Fibroblast of lung (primary cell): ENCODE measurements at regions not wholly inside any gene's neighbourhood (a gene's known extent, or its start where the extent isn't known, plus 50 kb on each side); places are given as distances from the start of the nearest gene placed in this dataset.
A peak's percentile ranks its signal among the peaks of the same experiment; 100 is the strongest.

Experiments used
- DNase-seq, 2 donors: peaks; one replicate each; pipeline versions ENCODE4 v3.0.0 to v3.0.0-alpha.2; 2010; ENCODE audit warnings: low read depth in 2 of 2
- H2AFZ ChIP-seq: 2 replicates; pipeline ENCODE4 v1.5.1; 2012; ENCODE audit warnings: low read length, control low read depth, inconsistent platforms
- H3K27ac ChIP-seq: 2 replicates; pipeline ENCODE4 v1.5.1; 2011; ENCODE audit warnings: low read length, control low read depth; ENCODE audit not compliant: insufficient read depth
- H3K27me3 ChIP-seq: 2 replicates; pipeline ENCODE4 v1.5.1; 2011; ENCODE audit warnings: mild to moderate bottlenecking, low read length; ENCODE audit not compliant: control insufficient read depth, insufficient read depth
- H3K36me3 ChIP-seq: 2 replicates; pipeline ENCODE4 v1.5.1; 2011; ENCODE audit warnings: low read length; ENCODE audit not compliant: control insufficient read depth, insufficient read depth
- H3K4me1 ChIP-seq: 2 replicates; pipeline ENCODE4 v1.5.1; 2011; ENCODE audit warnings: low read length; ENCODE audit not compliant: control insufficient read depth, insufficient read depth; ENCODE audit errors: extremely low read depth
- H3K4me2 ChIP-seq: 2 replicates; pipeline ENCODE4 v1.5.1; 2011; ENCODE audit warnings: low read length, control low read depth; ENCODE audit not compliant: insufficient read depth; ENCODE audit errors: extremely low read depth
- H3K4me3 ChIP-seq, 4 experiments: fragments of 200-600 bp in 1 of 4; sonication (generic) in 1 of 4; replicated peaks in 1 of 4; 2 replicates each; pipeline ENCODE4 v1.5.1; 2011 to 2016; ENCODE audit warnings: low read length in 4 of 4, low read depth in 3 of 4, mild to moderate bottlenecking in 3 of 4, control low read depth in 2 of 4, inconsistent platforms in 1 of 4, mixed read lengths in 1 of 4; ENCODE audit not compliant: insufficient read depth in 1 of 4; ENCODE audit errors: control extremely low read depth in 1 of 4
- H3K79me2 ChIP-seq: 2 replicates; pipeline ENCODE4 v1.5.1; 2012; ENCODE audit warnings: mild to moderate bottlenecking, low read length, inconsistent platforms; ENCODE audit not compliant: control insufficient read depth, insufficient read depth
- H3K9ac ChIP-seq: 2 replicates; pipeline ENCODE4 v1.5.1; 2011; ENCODE audit warnings: mild to moderate bottlenecking, low read length, control low read depth; ENCODE audit not compliant: insufficient read depth
- H3K9me3 ChIP-seq: 2 replicates; pipeline ENCODE4 v1.5.1; 2012; ENCODE audit warnings: low read depth, low read length; ENCODE audit not compliant: control insufficient read depth, insufficient read depth
- H4K20me1 ChIP-seq: 2 replicates; pipeline ENCODE4 v1.5.1; 2011; ENCODE audit warnings: low read length; ENCODE audit not compliant: control insufficient read depth, insufficient read depth; ENCODE audit errors: extremely low read depth
- EZH2 ChIP-seq: IDR thresholded peaks from 2 replicates; pipeline ENCODE4 v1.5.1; 2012; ENCODE audit warnings: low read length, control low read depth, mild to moderate bottlenecking; ENCODE audit errors: missing control alignments
- TF ChIP-seq, protein P1 (sequence below), 2 donors: IDR thresholded peaks in 1 of 2; conservative IDR thresholded peaks in 1 of 2; 1 replicate in 1 of 2; 2 replicates in 1 of 2; pipeline ENCODE4 v1.5.1; 2011 to 2012; ENCODE audit warnings: low read length in 2 of 2, control low read depth in 1 of 2, inconsistent platforms in 1 of 2, low read depth in 1 of 2, mild to moderate bottlenecking in 1 of 2

DNA sequence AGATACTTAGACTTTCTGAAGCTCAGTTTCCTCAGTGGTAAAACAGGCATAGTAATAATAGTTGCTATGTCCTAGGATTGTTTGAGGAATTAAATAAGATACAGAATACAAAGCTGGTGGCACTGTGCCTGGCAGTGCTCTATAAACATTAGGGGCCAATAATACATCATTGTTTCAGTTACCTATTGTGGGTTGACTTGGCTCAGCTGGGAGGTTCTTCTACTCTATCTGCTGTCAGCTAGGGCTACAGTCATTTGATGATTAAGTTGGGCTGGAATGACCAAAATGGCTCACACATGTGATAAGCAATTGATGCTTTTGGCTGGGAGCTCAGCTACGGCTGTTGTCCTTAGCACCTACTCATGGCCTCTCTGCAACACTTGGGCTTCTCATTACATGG lies 121.2 kb upstream of the USP9X start:
- H3K79me2 ChIP-seq: no peaks in the 10 kb centered on the region
- H3K4me2 ChIP-seq: no peak overlapping the region
- no peak overlapping the region for H2AFZ ChIP-seq
- H3K4me1 ChIP-seq: no peaks in the 10 kb centered on the region
- no peaks in the 10 kb centered on the region for H3K36me3 ChIP-seq
- no peaks in the 10 kb centered on the region for H3K9me3 ChIP-seq
- no peak overlapping the region for H3K9ac ChIP-seq
- no peak for TF ChIP-seq EZH2
- TF ChIP-seq, protein P1, sequence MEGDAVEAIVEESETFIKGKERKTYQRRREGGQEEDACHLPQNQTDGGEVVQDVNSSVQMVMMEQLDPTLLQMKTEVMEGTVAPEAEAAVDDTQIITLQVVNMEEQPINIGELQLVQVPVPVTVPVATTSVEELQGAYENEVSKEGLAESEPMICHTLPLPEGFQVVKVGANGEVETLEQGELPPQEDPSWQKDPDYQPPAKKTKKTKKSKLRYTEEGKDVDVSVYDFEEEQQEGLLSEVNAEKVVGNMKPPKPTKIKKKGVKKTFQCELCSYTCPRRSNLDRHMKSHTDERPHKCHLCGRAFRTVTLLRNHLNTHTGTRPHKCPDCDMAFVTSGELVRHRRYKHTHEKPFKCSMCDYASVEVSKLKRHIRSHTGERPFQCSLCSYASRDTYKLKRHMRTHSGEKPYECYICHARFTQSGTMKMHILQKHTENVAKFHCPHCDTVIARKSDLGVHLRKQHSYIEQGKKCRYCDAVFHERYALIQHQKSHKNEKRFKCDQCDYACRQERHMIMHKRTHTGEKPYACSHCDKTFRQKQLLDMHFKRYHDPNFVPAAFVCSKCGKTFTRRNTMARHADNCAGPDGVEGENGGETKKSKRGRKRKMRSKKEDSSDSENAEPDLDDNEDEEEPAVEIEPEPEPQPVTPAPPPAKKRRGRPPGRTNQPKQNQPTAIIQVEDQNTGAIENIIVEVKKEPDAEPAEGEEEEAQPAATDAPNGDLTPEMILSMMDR (conservative IDR thresholded peaks at IDR 0.05 in 1 of 2, IDR thresholded peaks at IDR 0.05 in 1 of 2; ENCODE audit: low read depth in 1 of 2, low read length in 2 of 2): no peak
- H4K20me1 ChIP-seq: no peaks in the 10 kb centered on the region
- H3K27ac ChIP-seq: no peak overlapping the region
- H3K4me3 ChIP-seq: no peak overlapping the region
- DNase-seq: peak in 1 of 2 donors; percentile 7
- H3K27me3 ChIP-seq: no peaks in the 10 kb centered on the region

DNA sequence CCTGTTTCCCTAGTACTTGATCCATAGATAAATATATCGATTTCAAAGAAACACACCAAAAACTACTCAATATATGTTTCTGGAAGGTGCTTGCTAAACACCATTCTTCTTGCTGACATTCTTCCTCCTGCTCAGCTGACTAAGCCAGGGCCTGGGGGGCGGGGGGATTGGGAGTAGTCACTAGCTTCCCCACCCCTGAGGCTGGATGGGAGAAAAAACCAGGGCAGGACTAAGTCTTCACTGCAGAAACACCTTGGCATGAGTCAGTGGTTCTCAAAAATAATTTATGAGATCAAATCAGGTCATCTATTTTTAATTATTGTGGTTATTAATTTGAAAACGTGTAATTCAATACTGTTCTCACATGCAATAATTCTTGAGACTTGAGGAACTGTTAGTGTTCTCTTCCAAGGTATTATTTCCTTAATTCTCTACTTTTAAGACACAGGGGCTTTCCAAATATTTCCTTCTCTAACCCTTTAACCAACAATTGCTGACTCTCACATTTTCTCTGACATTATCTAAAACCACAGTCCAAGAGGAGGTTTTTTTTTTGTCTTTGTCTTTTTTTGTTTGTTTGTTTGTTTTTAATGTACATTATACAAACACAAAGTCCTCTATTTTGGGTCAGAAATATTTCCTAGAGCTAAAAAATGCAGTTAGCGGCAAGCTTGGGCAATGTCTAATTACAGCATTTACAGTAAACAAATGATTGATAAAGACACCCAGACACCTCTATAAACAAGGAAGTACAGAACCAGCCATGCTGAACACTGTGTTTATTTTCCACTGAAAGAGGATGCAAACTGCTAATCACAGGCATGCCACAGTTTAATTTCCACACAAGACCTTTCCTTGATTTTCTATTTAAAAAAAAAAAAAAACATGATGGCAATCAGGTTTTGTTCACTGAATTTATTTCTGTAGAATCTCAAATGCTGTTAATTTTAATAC lies 120.3 kb upstream of the USP9X start:
- peak in 1 of 2 donors; percentile 12 for DNase-seq
- no peaks in the 10 kb centered on the region for H3K79me2 ChIP-seq

DNA sequence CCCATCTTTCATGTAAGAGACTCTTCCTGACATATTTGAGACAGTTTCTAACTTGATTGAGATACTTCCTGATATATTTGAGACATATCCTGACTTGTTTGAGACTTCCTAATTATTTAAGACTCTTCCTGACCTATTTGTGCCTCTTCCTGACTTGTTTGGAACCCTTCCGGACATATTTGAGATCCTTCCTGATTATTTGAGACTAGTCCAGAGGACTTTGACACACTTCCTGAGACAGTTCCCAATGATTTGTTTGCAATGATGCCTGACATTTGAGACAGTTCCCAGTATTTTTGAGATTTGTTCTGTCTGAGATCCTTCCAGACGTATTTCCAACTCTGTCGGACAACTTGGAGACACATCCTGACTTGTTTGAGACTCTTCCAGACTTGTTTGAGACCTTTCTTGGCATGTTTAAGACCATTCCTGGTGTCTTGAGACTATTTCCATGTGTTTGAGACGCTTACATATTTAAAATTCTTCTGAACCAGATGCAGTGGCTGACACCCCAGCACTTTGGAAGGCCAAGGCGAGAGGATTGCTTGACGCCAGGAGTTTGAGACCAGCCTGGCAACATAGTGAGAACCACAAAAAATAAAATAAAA lies 118.9 kb upstream of the USP9X start:
- H2AFZ ChIP-seq: no peak overlapping the region

More for the DNA sequence above, 120.3 kb upstream of the USP9X start:
- Histone ChIP-seq H3K4me2 (no peak overlapping the region), H2AFZ (no peak overlapping the region), H3K4me3 (no peak overlapping the region), H3K27ac (no peak overlapping the region), H3K4me1 (no peaks in the 10 kb centered on the region), H3K9me3 (no peaks in the 10 kb centered on the region), H3K27me3 (no peaks in the 10 kb centered on the region), H3K9ac (no peak overlapping the region), H4K20me1 (no peaks in the 10 kb centered on the region), H3K36me3 (no peaks in the 10 kb centered on the region)
- TF ChIP-seq, protein P1 (conservative IDR thresholded peaks at IDR 0.05 in 1 of 2, IDR thresholded peaks at IDR 0.05 in 1 of 2; ENCODE audit: low read depth in 1 of 2, low read length in 2 of 2): no peak
- no peak for TF ChIP-seq EZH2

More for the DNA sequence above, 118.9 kb upstream of the USP9X start:
- Histone ChIP-seq H3K79me2 (no peaks in the 10 kb centered on the region), H3K27ac (no peak overlapping the region), H3K9ac (no peak overlapping the region), H4K20me1 (no peaks in the 10 kb centered on the region), H3K4me1 (no peaks in the 10 kb centered on the region), H3K27me3 (no peaks in the 10 kb centered on the region), H3K4me2 (no peak overlapping the region), H3K4me3 (no peak overlapping the region), H3K36me3 (no peaks in the 10 kb centered on the region), H3K9me3 (no peaks in the 10 kb centered on the region)
- TF ChIP-seq EZH2: no peak
- TF ChIP-seq, protein P1 (conservative IDR thresholded peaks at IDR 0.05 in 1 of 2, IDR thresholded peaks at IDR 0.05 in 1 of 2; ENCODE audit: low read depth in 1 of 2, low read length in 2 of 2): no peak
- DNase-seq: no peak
